ENCODE measurements at regions not wholly inside any gene's neighbourhood (a gene's known extent, or its start where the extent isn't known, plus 50 kb on each side); places are given as distances from the start of the nearest gene placed in this dataset.
A peak's percentile ranks its signal among the peaks of the same experiment; 100 is the strongest.

- Histone ChIP-seq H3K9me3 (no peaks in the 10 kb centered on the region), H3K27me3 (replicated peaks; ENCODE audit: insufficient read depth) (no peaks in the 10 kb centered on the region), H3K4me3 (no peak overlapping the region), H3K27ac (no peak overlapping the region), H3K36me3 (no peaks in the 10 kb centered on the region), H3K4me1 (ENCODE audit: control insufficient read depth in 1 of 2, low read depth in 2 of 2) (no peaks in the 10 kb centered on the region)
- DNase-seq (ENCODE audit: low spot score) (no peak), ATAC-seq (ENCODE audit: insufficient number of reproducible peaks, low FRiP score, low read depth) (no peak)
- TF ChIP-seq, protein P1, sequence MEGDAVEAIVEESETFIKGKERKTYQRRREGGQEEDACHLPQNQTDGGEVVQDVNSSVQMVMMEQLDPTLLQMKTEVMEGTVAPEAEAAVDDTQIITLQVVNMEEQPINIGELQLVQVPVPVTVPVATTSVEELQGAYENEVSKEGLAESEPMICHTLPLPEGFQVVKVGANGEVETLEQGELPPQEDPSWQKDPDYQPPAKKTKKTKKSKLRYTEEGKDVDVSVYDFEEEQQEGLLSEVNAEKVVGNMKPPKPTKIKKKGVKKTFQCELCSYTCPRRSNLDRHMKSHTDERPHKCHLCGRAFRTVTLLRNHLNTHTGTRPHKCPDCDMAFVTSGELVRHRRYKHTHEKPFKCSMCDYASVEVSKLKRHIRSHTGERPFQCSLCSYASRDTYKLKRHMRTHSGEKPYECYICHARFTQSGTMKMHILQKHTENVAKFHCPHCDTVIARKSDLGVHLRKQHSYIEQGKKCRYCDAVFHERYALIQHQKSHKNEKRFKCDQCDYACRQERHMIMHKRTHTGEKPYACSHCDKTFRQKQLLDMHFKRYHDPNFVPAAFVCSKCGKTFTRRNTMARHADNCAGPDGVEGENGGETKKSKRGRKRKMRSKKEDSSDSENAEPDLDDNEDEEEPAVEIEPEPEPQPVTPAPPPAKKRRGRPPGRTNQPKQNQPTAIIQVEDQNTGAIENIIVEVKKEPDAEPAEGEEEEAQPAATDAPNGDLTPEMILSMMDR (IDR thresholded peaks at IDR 0.05): no peak
Measured at GRCh38 chr14:28461389-28461788, 305.2 kb upstream of the FOXG1 start.

DNA sequence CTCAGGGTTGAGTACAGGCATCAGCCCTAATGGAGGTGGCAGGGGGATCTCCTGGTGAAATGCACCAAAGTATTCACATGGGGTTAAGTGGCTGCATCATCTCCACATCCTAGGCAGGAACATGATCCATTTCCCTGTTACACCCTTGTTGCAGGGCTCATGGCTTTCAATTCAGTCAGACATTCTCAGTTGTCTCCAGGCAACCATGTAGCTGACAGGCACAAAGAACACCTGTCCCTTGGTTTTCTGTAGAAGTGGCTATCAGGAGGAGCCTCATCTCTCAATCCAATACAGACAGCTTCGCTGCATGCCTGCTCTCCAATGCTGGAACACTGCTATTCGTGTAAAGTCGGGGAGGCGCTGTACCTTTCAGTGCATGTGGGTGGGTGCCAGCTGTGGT, 299.0 kb upstream of the FOXG1 start:
- Histone ChIP-seq H3K9me3 (no peaks in the 10 kb centered on the region), H3K27me3 (replicated peaks; ENCODE audit: insufficient read depth) (no peaks in the 10 kb centered on the region), H3K27ac (no peak overlapping the region), H3K4me3 (no peak overlapping the region), H3K4me1 (ENCODE audit: control insufficient read depth in 1 of 2, low read depth in 2 of 2) (no peaks in the 10 kb centered on the region), H3K36me3 (no peaks in the 10 kb centered on the region)
- no peak for DNase-seq (ENCODE audit: low spot score)
- TF ChIP-seq, protein P1 (IDR thresholded peaks at IDR 0.05): no peak
- ATAC-seq (ENCODE audit: insufficient number of reproducible peaks, low FRiP score, low read depth): no peak

GRCh38 chr14:28468191-28469151, 298.1 kb upstream of the FOXG1 start:
- Histone ChIP-seq H3K4me1 (ENCODE audit: control insufficient read depth in 1 of 2, low read depth in 2 of 2) (no peaks in the 10 kb centered on the region), H3K27me3 (replicated peaks; ENCODE audit: insufficient read depth) (no peaks in the 10 kb centered on the region), H3K9me3 (no peaks in the 10 kb centered on the region), H3K36me3 (no peaks in the 10 kb centered on the region), H3K4me3 (no peak overlapping the region), H3K27ac (no peak overlapping the region)
- peak; percentile 24 for ATAC-seq (ENCODE audit: insufficient number of reproducible peaks, low FRiP score, low read depth)
- TF ChIP-seq, protein P1 (IDR thresholded peaks at IDR 0.05): no peak
- no peak for DNase-seq (ENCODE audit: low spot score)

- Histone ChIP-seq H3K4me1 (ENCODE audit: control insufficient read depth in 1 of 2, low read depth in 2 of 2) (no peaks in the 10 kb centered on the region), H3K4me3 (no peak overlapping the region), H3K9me3 (no peaks in the 10 kb centered on the region), H3K36me3 (no peaks in the 10 kb centered on the region), H3K27ac (no peak overlapping the region), H3K27me3 (replicated peaks; ENCODE audit: insufficient read depth) (no peaks in the 10 kb centered on the region)
- no peak for ATAC-seq (ENCODE audit: insufficient number of reproducible peaks, low FRiP score, low read depth)
- TF ChIP-seq, protein P1 (IDR thresholded peaks at IDR 0.05): no peak
- no peak for DNase-seq (ENCODE audit: low spot score)
Measured at GRCh38 chr14:28482251-28483040, 284.1 kb upstream of the FOXG1 start.

DNA sequence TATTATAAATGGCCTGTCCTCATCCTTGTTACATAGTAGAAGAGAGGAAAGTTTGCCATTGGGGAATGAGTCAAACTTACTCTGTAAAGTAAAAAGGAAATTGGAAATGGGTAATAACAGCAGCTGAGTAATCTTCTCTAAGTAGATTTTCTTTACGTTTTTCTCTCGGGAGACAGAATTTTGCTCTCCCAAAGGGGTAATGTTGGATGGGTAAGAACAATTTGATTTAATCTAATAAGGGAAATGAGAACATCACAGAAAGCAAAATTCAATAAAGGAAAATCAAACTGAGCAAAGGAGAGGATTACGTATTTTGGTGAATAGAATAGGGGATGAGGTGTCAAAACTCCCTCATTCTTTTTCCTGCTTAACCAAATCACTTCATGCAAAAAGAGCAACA, 283.1 kb upstream of the FOXG1 start:
- TF ChIP-seq, protein P1 (IDR thresholded peaks at IDR 0.05): no peak
- DNase-seq (ENCODE audit: low spot score) (no peak), ATAC-seq (ENCODE audit: insufficient number of reproducible peaks, low FRiP score, low read depth) (no peak)
- no peaks in the 10 kb centered on the region for H3K36me3 ChIP-seq
- H3K27ac ChIP-seq: no peak overlapping the region
- no peak overlapping the region for H3K4me3 ChIP-seq
- no peaks in the 10 kb centered on the region for H3K27me3 ChIP-seq (replicated peaks; ENCODE audit: insufficient read depth)
- no peaks in the 10 kb centered on the region for H3K9me3 ChIP-seq
- no peaks in the 10 kb centered on the region for H3K4me1 ChIP-seq (ENCODE audit: control insufficient read depth in 1 of 2, low read depth in 2 of 2)
